Endothelial cell of umbilical vein (primary cell): ENCODE measurements at regions not wholly inside any gene's neighbourhood (a gene's known extent, or its start where the extent isn't known, plus 50 kb on each side); places are given as distances from the start of the nearest gene placed in this dataset.

Source experiments
- BruUV-seq: library from RNA; stranded (reverse); fragments of 400-500 nt; replicated peaks from 2 replicates; lab custom pipeline; 2021; lab: Mats Ljungman, UMichigan
- CTCF ChIA-PET: fragments of 300-600, 350-600 bp; sonication (Branson Sonifier 250); formaldehyde crosslinking; loops from one replicate; lab custom pipeline; 2021; ENCODE audit warnings: antibody characterized with exemption, inconsistent platforms; lab: Charles Lee
- POLR2A ChIA-PET: fragments of 300-600, 350-600 bp; sonication (Branson Sonifier 250); formaldehyde crosslinking; loops from one replicate; lab custom pipeline; 2021; ENCODE audit warnings: antibody characterized with exemption, inconsistent platforms; lab: Charles Lee
- DNase-seq: peaks from one replicate; pipeline ENCODE4 v3.0.0-alpha.2; 2011; ENCODE audit warnings: low read depth, low spot score
- FAIRE-seq: peaks from 2 replicates; lab custom pipeline; 2011; peaks lifted over from hg19 to GRCh38; lab: Jason Lieb, UNC
- H2AFZ ChIP-seq: 2 replicates; pipeline ENCODE4 v1.6.0; 2012; ENCODE audit warnings: low read depth, low read length, control low read depth, inconsistent platforms
- H3K27ac ChIP-seq: 2 replicates; pipeline ENCODE4 v1.5.1; 2011; ENCODE audit warnings: low read depth, mild to moderate bottlenecking, control low read depth, low read length, moderate library complexity; ENCODE audit not compliant: insufficient read depth
- H3K27me3 ChIP-seq, 2 experiments: 2 replicates each; pipeline versions ENCODE4 v1.6.0 to v1.6.1; 2011; ENCODE audit warnings: low read length in 2 of 2, mixed read lengths in 1 of 2; ENCODE audit not compliant: control insufficient read depth in 2 of 2, insufficient read depth in 2 of 2
- H3K36me3 ChIP-seq, 2 experiments: 2 replicates in 1 of 2; 3 replicates in 1 of 2; pipeline ENCODE4 v1.5.1; 2011; ENCODE audit warnings: low read length in 2 of 2, mild to moderate bottlenecking in 1 of 2, moderate library complexity in 1 of 2; ENCODE audit not compliant: control insufficient read depth in 2 of 2, insufficient read depth in 2 of 2; ENCODE audit errors: extremely low read depth in 1 of 2
- H3K4me1 ChIP-seq: 3 replicates; pipeline ENCODE4 v1.5.1; 2011; ENCODE audit warnings: mild to moderate bottlenecking, low read length; ENCODE audit not compliant: control insufficient read depth, insufficient read depth; ENCODE audit errors: extremely low read depth
- H3K4me2 ChIP-seq: 2 replicates; pipeline ENCODE4 v1.6.1; 2011; ENCODE audit warnings: low read length, control low read depth, mixed read lengths; ENCODE audit not compliant: insufficient read depth
- H3K4me3 ChIP-seq, 3 experiments: fragments of 200-600 bp in 1 of 3; sonication (generic), shearing (Covaris generic) in 1 of 3; replicated peaks in 1 of 3; 2 replicates each; pipeline ENCODE4 v1.5.1; 2011 to 2016; ENCODE audit warnings: control low read depth in 3 of 3, low read length in 3 of 3, mild to moderate bottlenecking in 2 of 3, inconsistent platforms in 1 of 3, low read depth in 1 of 3, moderate library complexity in 1 of 3; ENCODE audit not compliant: insufficient read depth in 1 of 3
- H3K79me2 ChIP-seq: 2 replicates; pipeline ENCODE4 v1.6.0; 2012; ENCODE audit warnings: low read length, inconsistent platforms; ENCODE audit not compliant: control insufficient read depth, insufficient read depth
- H3K9ac ChIP-seq: replicated peaks from 2 replicates; pipeline ENCODE3; 2011; ENCODE audit warnings: low read length, control low read depth; ENCODE audit not compliant: insufficient read depth; ENCODE audit errors: extremely low read depth
- H3K9me1 ChIP-seq: replicated peaks from 3 replicates; pipeline ENCODE4 v1.6.0; 2011; ENCODE audit warnings: mild to moderate bottlenecking, low read length; ENCODE audit not compliant: control insufficient read depth, insufficient read depth; ENCODE audit errors: extremely low read depth
- H3K9me3 ChIP-seq: replicated peaks from 2 replicates; pipeline ENCODE4 v1.5.1; 2012; ENCODE audit warnings: low read length, inconsistent platforms; ENCODE audit not compliant: control insufficient read depth, insufficient read depth
- H4K20me1 ChIP-seq: replicated peaks from 2 replicates; pipeline ENCODE3; 2011; ENCODE audit warnings: mild to moderate bottlenecking, low read length; ENCODE audit not compliant: control insufficient read depth, insufficient read depth; ENCODE audit errors: extremely low read depth
- CTCF ChIP-seq, 2 donors: IDR thresholded peaks; 1 replicate in 1 of 2; 2 replicates in 1 of 2; pipeline ENCODE4 v1.5.1; 2011; ENCODE audit warnings: low read length in 2 of 2, mild to moderate bottlenecking in 2 of 2, moderate library complexity in 2 of 2, control low read depth in 1 of 2, inconsistent platforms in 1 of 2, low read depth in 1 of 2; ENCODE audit not compliant: insufficient read depth in 1 of 2; ENCODE audit errors: extremely low read depth in 1 of 2
- EZH2 ChIP-seq: IDR thresholded peaks from 2 replicates; pipeline ENCODE4 v1.6.1; 2012; ENCODE audit warnings: borderline replicate concordance, low read depth, mild to moderate bottlenecking, moderate library complexity, low read length, inconsistent platforms; ENCODE audit not compliant: severe bottlenecking
- FOS ChIP-seq: IDR thresholded peaks from 2 replicates; pipeline ENCODE4 v1.6.1; 2011; ENCODE audit warnings: mild to moderate bottlenecking, low read length, moderate library complexity, borderline replicate concordance; ENCODE audit not compliant: insufficient read depth
- GATA2 ChIP-seq: IDR thresholded peaks from 2 replicates; pipeline ENCODE4 v1.7.0; 2011; ENCODE audit warnings: low read depth, mild to moderate bottlenecking, moderate library complexity, mixed read lengths, low read length; ENCODE audit not compliant: insufficient read length, insufficient read depth
- MAX ChIP-seq: IDR thresholded peaks from 2 replicates; pipeline ENCODE4 v1.6.1; 2011; ENCODE audit not compliant: insufficient read depth, insufficient read length
- MYC ChIP-seq: IDR thresholded peaks from one replicate; pipeline ENCODE4 v1.6.1; 2011; ENCODE audit warnings: mild to moderate bottlenecking, low read depth, low read length
- POLR2AphosphoS5 ChIP-seq: IDR thresholded peaks from 2 replicates; pipeline ENCODE4 v1.6.1; 2012; ENCODE audit warnings: low read depth, mild to moderate bottlenecking, control low read depth, low read length, moderate library complexity; ENCODE audit not compliant: insufficient read depth
- dilution Hi-C: fragments of 300-500 bp; cut with MboI; formaldehyde crosslinking; loops from one replicate; pipeline ENCODE4 v1.15.0; 2019; ENCODE audit warnings: low sequenced_read_pairs; ENCODE audit not compliant: extremely low pct_ligation_motif_present
- intact Hi-C: fragments of 100-400 bp; cut with micrococcal nuclease; formaldehyde crosslinking; loops from one replicate; pipeline ENCODE4 v1.10.0; 2022

GRCh38 chr20:60780388-60781025, 471.6 kb upstream of the CDH4 start:
- POLR2A ChIA-PET = no interaction called here
- Histone ChIP-seq H3K27ac (no peak overlapping the region), H3K79me2 (no peaks in the 10 kb centered on the region), H3K4me1 (no peaks in the 10 kb centered on the region), H3K4me3 (no peak overlapping the region), H3K9me3 (peaks cover 15% of the 10 kb centered on the region), H3K4me2 (no peak overlapping the region), H2AFZ (no peak overlapping the region), H3K9ac (no peak overlapping the region), H3K36me3 (no peaks in the 10 kb centered on the region), H3K9me1 (no peaks in the 10 kb centered on the region), H3K27me3 (no peaks in the 10 kb centered on the region), H4K20me1 (no peaks in the 10 kb centered on the region)
- TF ChIP-seq FOS (no peak), CTCF (IDR thresholded peaks at IDR 0.05; ENCODE audit: extremely low read depth in 1 of 2, insufficient read depth in 1 of 2, low read depth in 1 of 2, low read length in 2 of 2) (no peak), MAX (no peak), POLR2AphosphoS5 (no peak), GATA2 (no peak), MYC (no peak), EZH2 (no peak)
- intact Hi-C loops = no loop called here
- CTCF ChIA-PET = no interaction called here
- FAIRE-seq = no peak
- no TSS peak for BruUV-seq
- DNase-seq = no peak
- dilution Hi-C loops = no loop called here
